H9 (cell line): ENCODE measurements at regions not wholly inside any gene's neighbourhood (a gene's known extent, or its start where the extent isn't known, plus 50 kb on each side); places are given as distances from the start of the nearest gene placed in this dataset.

ENCODE experiments used
- DNase-seq: peaks from one replicate; pipeline ENCODE4 v3.0.0-alpha.2; 2017
- H2AFZ ChIP-seq: one replicate; pipeline ENCODE4 v1.6.1; 2013; ENCODE audit warnings: mild to moderate bottlenecking, low read length, control low read depth, moderate library complexity
- H2AK5ac ChIP-seq: 2 replicates; pipeline ENCODE4 v1.6.1; 2013; ENCODE audit warnings: low read length, control low read depth, mixed read lengths; ENCODE audit not compliant: insufficient read length
- H2BK120ac ChIP-seq: one replicate; pipeline ENCODE4 v1.6.1; 2013; ENCODE audit warnings: low read depth, mild to moderate bottlenecking, low read length, control low read depth, inconsistent platforms; ENCODE audit not compliant: poor library complexity, severe bottlenecking
- H2BK12ac ChIP-seq: 2 replicates; pipeline ENCODE4 v1.6.1; 2013; ENCODE audit warnings: low read length, control low read depth, mixed read lengths, low read depth; ENCODE audit not compliant: insufficient read length
- H2BK15ac ChIP-seq: 2 replicates; pipeline ENCODE4 v1.6.1; 2013; ENCODE audit warnings: low read depth, low read length, control low read depth
- H2BK20ac ChIP-seq: one replicate; pipeline ENCODE4 v1.6.1; 2013; ENCODE audit warnings: low read depth, mild to moderate bottlenecking, low read length, control low read depth, inconsistent platforms; ENCODE audit not compliant: poor library complexity, severe bottlenecking
- H2BK5ac ChIP-seq: 2 replicates; pipeline ENCODE4 v1.6.1; 2013; ENCODE audit warnings: low read length, control low read depth, mixed read lengths; ENCODE audit not compliant: insufficient read length
- H3K14ac ChIP-seq: 2 replicates; pipeline ENCODE4 v1.6.1; 2013; ENCODE audit warnings: low read length, control low read depth; ENCODE audit not compliant: insufficient read depth
- H3K18ac ChIP-seq: 2 replicates; pipeline ENCODE4 v1.6.1; 2013; ENCODE audit warnings: low read depth, mild to moderate bottlenecking, mixed read lengths, low read length, control low read depth; ENCODE audit not compliant: insufficient read length
- H3K23ac ChIP-seq: 2 replicates; pipeline ENCODE4 v1.6.1; 2013; ENCODE audit warnings: low read length, control low read depth, mixed read lengths, low read depth; ENCODE audit not compliant: insufficient read length
- H3K23me2 ChIP-seq: 2 replicates; pipeline ENCODE4 v1.6.1; 2013; ENCODE audit warnings: low read depth, mild to moderate bottlenecking, mixed read lengths, low read length, control low read depth; ENCODE audit not compliant: insufficient read length, poor library complexity, severe bottlenecking
- H3K27ac ChIP-seq: 2 replicates; pipeline ENCODE4 v1.5.1; 2013; ENCODE audit warnings: low read length, control low read depth, mixed read lengths, low read depth; ENCODE audit not compliant: insufficient read length
- H3K27me3 ChIP-seq: 2 replicates; pipeline ENCODE4 v1.6.1; 2013; ENCODE audit warnings: low read length, control low read depth, inconsistent platforms; ENCODE audit not compliant: insufficient read depth
- H3K4ac ChIP-seq: 2 replicates; pipeline ENCODE4 v1.6.1; 2013; ENCODE audit warnings: low read depth, mild to moderate bottlenecking, control low read depth, inconsistent platforms, low read length, moderate library complexity
- H3K4me1 ChIP-seq: 2 replicates; pipeline ENCODE4 v1.6.1; 2013; ENCODE audit warnings: low read length, control low read depth, inconsistent platforms; ENCODE audit not compliant: insufficient read depth
- H3K4me2 ChIP-seq: 2 replicates; pipeline ENCODE4 v1.6.1; 2013; ENCODE audit warnings: low read length, control low read depth, mixed read lengths; ENCODE audit not compliant: insufficient read length, insufficient read depth
- H3K56ac ChIP-seq: 2 replicates; pipeline ENCODE4 v1.6.1; 2013; ENCODE audit warnings: low read depth, mild to moderate bottlenecking, mixed read lengths, low read length, control low read depth; ENCODE audit not compliant: insufficient read length
- H3K79me1 ChIP-seq: 2 replicates; pipeline ENCODE4 v1.6.1; 2013; ENCODE audit warnings: low read depth, mild to moderate bottlenecking, moderate library complexity, low read length, control low read depth, inconsistent platforms; ENCODE audit not compliant: insufficient read depth, poor library complexity, severe bottlenecking
- H3K79me2 ChIP-seq: 2 replicates; pipeline ENCODE4 v1.6.1; 2013; ENCODE audit warnings: low read length, control low read depth, inconsistent platforms; ENCODE audit not compliant: insufficient read depth
- H3K9ac ChIP-seq: 2 replicates; pipeline ENCODE4 v1.6.1; 2013; ENCODE audit warnings: low read length, control low read depth, mixed read lengths; ENCODE audit not compliant: insufficient read length; ENCODE audit errors: extremely low read depth
- H3K9me3 ChIP-seq: one replicate; pipeline ENCODE4 v1.6.1; 2013; ENCODE audit warnings: low read depth, low read length, inconsistent platforms; ENCODE audit not compliant: control insufficient read depth
- H3T11ph ChIP-seq: one replicate; pipeline ENCODE4 v1.6.1; 2013; ENCODE audit warnings: mild to moderate bottlenecking, low read length, control low read depth, inconsistent platforms
- H4K20me1 ChIP-seq: one replicate; pipeline ENCODE4 v1.6.1; 2013; ENCODE audit not compliant: control insufficient read depth, insufficient read length, insufficient read depth
- H4K5ac ChIP-seq: 2 replicates; pipeline ENCODE4 v1.6.1; 2013; ENCODE audit warnings: low read depth, mild to moderate bottlenecking, mixed read lengths, low read length, control low read depth; ENCODE audit not compliant: insufficient read length
- H4K8ac ChIP-seq: replicated peaks from 2 replicates; pipeline ENCODE4 v1.6.1; 2013; ENCODE audit warnings: low read length, control low read depth, mixed read lengths, low read depth; ENCODE audit not compliant: insufficient read length
- H4K91ac ChIP-seq: 2 replicates; pipeline ENCODE4 v1.6.1; 2013; ENCODE audit warnings: low read depth, mild to moderate bottlenecking, moderate library complexity, mixed read lengths, low read length, control low read depth; ENCODE audit not compliant: insufficient read length
- H3K27ac Mint-ChIP-seq, 3 experiments: 2 replicates in 2 of 3; 3 replicates in 1 of 3; pipeline ENCODE4 v1.8.0; 2020 to 2021; ENCODE audit warnings: mixed read lengths in 3 of 3, mild to moderate bottlenecking in 1 of 3, moderate library complexity in 1 of 3
- H3K27me3 Mint-ChIP-seq: 2 replicates; pipeline ENCODE4 v1.8.0; 2021; ENCODE audit warnings: low read depth, mild to moderate bottlenecking, moderate library complexity, mixed read lengths
- H3K36me3 Mint-ChIP-seq, 3 experiments: 2 replicates in 2 of 3; 3 replicates in 1 of 3; pipeline ENCODE4 v1.8.0; 2020 to 2021; ENCODE audit warnings: low read depth in 3 of 3, mixed read lengths in 3 of 3; ENCODE audit not compliant: insufficient read depth in 1 of 3
- H3K4me1 Mint-ChIP-seq, 2 experiments: 2 replicates each; pipeline ENCODE4 v1.8.0; 2020; ENCODE audit warnings: mixed read lengths in 2 of 2
- H3K4me3 Mint-ChIP-seq, 2 experiments: 2 replicates in 1 of 2; 3 replicates in 1 of 2; pipeline ENCODE4 v1.8.0; 2020 to 2021; ENCODE audit warnings: mild to moderate bottlenecking in 2 of 2, mixed read lengths in 2 of 2, moderate library complexity in 1 of 2
- H3K9me3 Mint-ChIP-seq, 2 experiments: 2 replicates in 1 of 2; 3 replicates in 1 of 2; pipeline ENCODE4 v1.8.0; 2020; ENCODE audit warnings: mild to moderate bottlenecking in 2 of 2, mixed read lengths in 2 of 2, moderate library complexity in 1 of 2
- WGBS: extraction: QIAGEN DNeasy Blood & Tissue Kit; methylation state at CpG from one replicate; pipeline ENCODE4 v1.1.7; 2013; ENCODE audit warnings: missing lambda C conversion rate, low lambda C conversion rate, mixed read lengths; ENCODE audit not compliant: insufficient read length; ENCODE audit errors: extremely low coverage; 5-methylcytosine and 5-hydroxymethylcytosine counted together
- TF ChIP-seq, protein P1 (sequence below): fragments of 200-600 bp; sonication (generic); conservative IDR thresholded peaks from 3 replicates; pipeline ENCODE4 v1.8.0; 2021; ENCODE audit warnings: antibody characterized with exemption, mild to moderate bottlenecking

DNA sequence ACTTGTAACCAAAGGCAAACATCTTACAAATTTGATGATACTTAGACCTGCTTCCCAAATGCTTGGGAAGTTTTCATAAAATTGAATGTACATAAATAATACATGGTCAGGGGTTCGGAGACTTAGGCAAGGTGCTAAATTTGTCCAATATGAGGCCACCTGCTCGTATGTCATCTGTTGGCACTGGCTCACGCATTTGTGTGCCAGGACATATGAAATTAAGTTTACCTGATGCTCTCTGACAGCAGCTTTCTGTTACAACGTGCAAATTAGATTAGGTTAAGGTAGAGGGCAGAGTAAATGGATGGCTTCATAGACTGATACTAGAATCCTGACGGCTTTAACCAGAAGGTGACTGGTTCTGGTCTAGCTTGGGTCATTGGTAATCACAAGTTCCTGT, 970.3 kb upstream of the RBFOX1 start:
- no peaks in the 10 kb centered on the region; a peak in 1 of 5 replicates for H3K9me3 Mint-ChIP-seq
- no peaks in the 10 kb centered on the region; a peak in 1 of 7 replicates for H3K36me3 Mint-ChIP-seq
- peaks cover 23 to 27% of the 10 kb centered on the region in 2 experiments for H3K4me1 Mint-ChIP-seq
- Histone ChIP-seq H3K14ac (no peak overlapping the region), H3K27ac (no peak overlapping the region), H2AK5ac (no peak overlapping the region), H2BK5ac (no peak overlapping the region), H2BK15ac (no peak overlapping the region), H3K9me3 (no peaks in the 10 kb centered on the region), H2BK12ac (no peak overlapping the region), H3K23me2 (no peaks in the 10 kb centered on the region), H3T11ph (no peak overlapping the region), H3K27me3 (no peaks in the 10 kb centered on the region), H2BK120ac (no peak overlapping the region), H2AFZ (no peak overlapping the region), H3K4me2 (no peak overlapping the region), H3K4me1 (no peaks in the 10 kb centered on the region), H4K20me1 (no peaks in the 10 kb centered on the region), H3K79me1 (no peaks in the 10 kb centered on the region), H4K8ac (no peak overlapping the region), H3K56ac (no peak overlapping the region), H4K5ac (no peak overlapping the region), H3K4ac (no peak overlapping the region), H3K18ac (no peak overlapping the region), H2BK20ac (no peak overlapping the region), H3K23ac (no peak overlapping the region), H3K79me2 (no peaks in the 10 kb centered on the region), H3K9ac (no peak overlapping the region), H4K91ac (no peak overlapping the region)
- no peak for DNase-seq
- WGBS = no CpG with 5 or more reads among the region's 5 CpGs
- H3K4me3 Mint-ChIP-seq = no peak overlapping the region
- TF ChIP-seq, protein P1, sequence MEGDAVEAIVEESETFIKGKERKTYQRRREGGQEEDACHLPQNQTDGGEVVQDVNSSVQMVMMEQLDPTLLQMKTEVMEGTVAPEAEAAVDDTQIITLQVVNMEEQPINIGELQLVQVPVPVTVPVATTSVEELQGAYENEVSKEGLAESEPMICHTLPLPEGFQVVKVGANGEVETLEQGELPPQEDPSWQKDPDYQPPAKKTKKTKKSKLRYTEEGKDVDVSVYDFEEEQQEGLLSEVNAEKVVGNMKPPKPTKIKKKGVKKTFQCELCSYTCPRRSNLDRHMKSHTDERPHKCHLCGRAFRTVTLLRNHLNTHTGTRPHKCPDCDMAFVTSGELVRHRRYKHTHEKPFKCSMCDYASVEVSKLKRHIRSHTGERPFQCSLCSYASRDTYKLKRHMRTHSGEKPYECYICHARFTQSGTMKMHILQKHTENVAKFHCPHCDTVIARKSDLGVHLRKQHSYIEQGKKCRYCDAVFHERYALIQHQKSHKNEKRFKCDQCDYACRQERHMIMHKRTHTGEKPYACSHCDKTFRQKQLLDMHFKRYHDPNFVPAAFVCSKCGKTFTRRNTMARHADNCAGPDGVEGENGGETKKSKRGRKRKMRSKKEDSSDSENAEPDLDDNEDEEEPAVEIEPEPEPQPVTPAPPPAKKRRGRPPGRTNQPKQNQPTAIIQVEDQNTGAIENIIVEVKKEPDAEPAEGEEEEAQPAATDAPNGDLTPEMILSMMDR = no peak
- no peaks in the 10 kb centered on the region for H3K27me3 Mint-ChIP-seq
- no peak overlapping the region for H3K27ac Mint-ChIP-seq
